HL-60 (cell line): ENCODE measurements at regions not wholly inside any gene's neighbourhood (a gene's known extent, or its start where the extent isn't known, plus 50 kb on each side); places are given as distances from the start of the nearest gene placed in this dataset.

Experiments
- DNase-seq, 2 experiments: peaks; one replicate each; pipeline ENCODE4 v3.0.0-alpha.2; 2010 to 2020; ENCODE audit warnings: low read depth in 1 of 2, low spot score in 1 of 2
- H3K27ac ChIP-seq: fragments of 250-450 bp; sonication (Bioruptor Pico); replicated peaks from 2 replicates; pipeline ENCODE4 v1.5.1; 2020; ENCODE audit warnings: mild to moderate bottlenecking, moderate library complexity
- H3K27me3 ChIP-seq: fragments of 250-450 bp; sonication (Bioruptor Pico); 2 replicates; pipeline ENCODE4 v1.5.1; 2021; ENCODE audit warnings: mild to moderate bottlenecking, moderate library complexity; ENCODE audit not compliant: insufficient read depth, poor library complexity, severe bottlenecking
- H3K4me3 ChIP-seq: replicated peaks from 2 replicates; pipeline ENCODE4 v1.5.1; 2011; ENCODE audit warnings: mild to moderate bottlenecking, control low read depth, low read length; ENCODE audit not compliant: insufficient read depth
- CTCF ChIP-seq: IDR thresholded peaks from one replicate; pipeline ENCODE4 v1.5.1; 2011; ENCODE audit warnings: low read length, control low read depth, inconsistent platforms; ENCODE audit not compliant: insufficient read depth
- GABPA ChIP-seq: IDR thresholded peaks from 2 replicates; pipeline ENCODE4 v1.6.1; 2012; ENCODE audit warnings: low read depth
- POLR2AphosphoS5 ChIP-seq: IDR thresholded peaks from 2 replicates; pipeline ENCODE4 v1.6.1; 2012; ENCODE audit warnings: low read depth
- REST ChIP-seq: IDR thresholded peaks from 2 replicates; pipeline ENCODE4 v1.6.1; 2012; ENCODE audit warnings: low read depth; ENCODE audit not compliant: insufficient replicate concordance
- SPI1 ChIP-seq: IDR thresholded peaks from 2 replicates; pipeline ENCODE4 v1.6.1; 2012; ENCODE audit warnings: low read depth, mild to moderate bottlenecking, borderline replicate concordance

GRCh38 chr4:31783311-31783710 is 1063.1 kb downstream of the PCDH7 start:
- Histone ChIP-seq H3K4me3 (no peak overlapping the region), H3K27me3 (no peaks in the 10 kb centered on the region), H3K27ac (no peak overlapping the region)
- TF ChIP-seq REST (no peak), CTCF (no peak), GABPA (no peak), SPI1 (no peak), POLR2AphosphoS5 (no peak)
- no peak for DNase-seq

GRCh38 chr4:31784558-31784957 is 1064.4 kb downstream of the PCDH7 start:
- Histone ChIP-seq H3K27me3 (no peaks in the 10 kb centered on the region), H3K4me3 (no peak overlapping the region), H3K27ac (no peak overlapping the region)
- DNase-seq = no peak
- TF ChIP-seq SPI1 (peak; percentile 84), REST (no peak), POLR2AphosphoS5 (no peak), CTCF (no peak)

- DNase-seq = no peak
- no peak for TF ChIP-seq GABPA
- no peak for TF ChIP-seq REST
- TF ChIP-seq CTCF = no peak
- no peak for TF ChIP-seq POLR2AphosphoS5
- TF ChIP-seq SPI1 = no peak
- no peak overlapping the region for H3K4me3 ChIP-seq
- no peak overlapping the region for H3K27ac ChIP-seq
- H3K27me3 ChIP-seq = no peaks in the 10 kb centered on the region
Measured at GRCh38 chr4:31787701-31788100, 1067.5 kb downstream of the PCDH7 start.
